ENCODE measurements at regions not wholly inside any gene's neighbourhood (a gene's known extent, or its start where the extent isn't known, plus 50 kb on each side); places are given as distances from the start of the nearest gene placed in this dataset.

DNA sequence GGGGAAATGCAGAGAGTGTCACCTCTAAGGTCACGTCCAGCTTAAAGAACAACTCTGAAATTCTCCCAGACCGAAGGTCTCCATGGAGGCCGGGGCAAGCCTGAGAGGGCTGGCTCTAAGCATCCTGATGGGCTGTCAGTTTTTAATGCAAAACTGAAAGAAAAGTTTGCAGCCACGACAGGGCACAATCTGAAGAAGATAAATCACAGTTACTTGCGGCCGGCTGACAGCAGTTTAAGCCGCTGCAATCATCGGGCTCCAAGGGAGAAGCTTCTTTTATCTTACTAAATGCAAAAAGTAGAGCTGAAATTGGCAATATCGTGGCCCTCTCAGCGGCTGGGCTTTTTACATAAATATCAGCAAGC is 168.8 kb downstream of the CYLD start:
- DNase-seq, result no peak

DNA sequence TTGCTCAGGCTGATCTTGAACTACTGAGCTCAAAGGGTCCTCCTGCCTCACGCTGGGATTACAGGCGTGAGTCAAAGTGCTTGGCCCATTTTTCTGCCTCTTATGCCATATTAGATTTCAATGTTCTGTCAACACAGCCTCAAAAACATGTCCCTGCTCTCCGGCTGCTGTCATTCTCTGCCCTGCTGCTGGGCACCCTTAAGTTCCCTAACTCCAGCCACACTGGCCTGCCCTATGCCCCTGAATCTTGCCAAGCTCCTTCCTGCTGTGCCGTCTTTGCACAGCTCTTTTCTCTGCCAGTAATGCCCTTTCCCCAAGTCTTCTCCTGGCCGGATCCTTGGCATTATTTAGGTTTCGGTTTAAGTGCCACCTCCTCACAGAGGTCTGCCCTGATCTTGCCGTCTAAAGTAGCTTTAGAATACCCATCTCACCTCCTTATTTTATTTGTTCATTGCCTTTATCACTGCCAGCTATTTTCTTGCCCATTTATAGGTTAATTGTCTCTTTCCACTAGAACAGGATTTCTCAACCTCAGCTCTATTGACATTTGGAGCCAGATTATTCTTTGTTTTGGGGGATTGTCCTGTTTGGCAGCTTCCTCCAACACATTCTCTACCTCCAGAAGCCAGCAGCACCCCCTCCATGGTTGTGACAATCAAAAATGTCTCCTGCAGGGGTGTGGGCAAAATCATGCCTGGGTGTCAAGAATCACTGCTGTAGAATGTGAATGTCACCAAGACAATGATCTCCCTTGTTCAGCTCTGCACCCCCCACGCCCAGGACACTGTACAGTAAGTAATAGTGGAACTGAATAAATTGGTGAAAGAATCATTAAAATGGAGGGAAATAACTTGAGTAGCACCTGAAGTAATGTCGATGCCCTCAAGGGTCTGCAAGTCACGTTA is 168.2 kb downstream of the CYLD start:
- no peak for DNase-seq

DNA sequence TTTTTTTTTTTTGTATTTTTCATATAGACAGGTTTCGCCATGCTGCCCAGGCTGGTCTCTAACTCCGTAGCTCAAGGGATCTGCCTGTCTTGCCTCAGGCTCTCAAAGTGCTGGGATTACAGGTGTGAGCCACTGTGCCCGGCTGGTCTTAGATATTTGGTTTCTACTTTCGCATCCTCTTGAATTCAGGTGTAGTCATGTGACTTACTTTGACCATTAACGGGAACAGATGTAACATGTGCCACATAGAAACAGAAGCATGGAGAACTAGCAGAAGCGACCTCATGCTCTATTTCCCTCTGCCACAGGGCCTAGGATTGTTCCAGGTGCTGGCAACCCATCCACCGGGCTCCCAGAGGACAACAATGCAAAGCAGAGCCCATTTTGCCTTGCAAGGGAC is 166.6 kb downstream of the CYLD start:
- DNase-seq, result no peak

DNA sequence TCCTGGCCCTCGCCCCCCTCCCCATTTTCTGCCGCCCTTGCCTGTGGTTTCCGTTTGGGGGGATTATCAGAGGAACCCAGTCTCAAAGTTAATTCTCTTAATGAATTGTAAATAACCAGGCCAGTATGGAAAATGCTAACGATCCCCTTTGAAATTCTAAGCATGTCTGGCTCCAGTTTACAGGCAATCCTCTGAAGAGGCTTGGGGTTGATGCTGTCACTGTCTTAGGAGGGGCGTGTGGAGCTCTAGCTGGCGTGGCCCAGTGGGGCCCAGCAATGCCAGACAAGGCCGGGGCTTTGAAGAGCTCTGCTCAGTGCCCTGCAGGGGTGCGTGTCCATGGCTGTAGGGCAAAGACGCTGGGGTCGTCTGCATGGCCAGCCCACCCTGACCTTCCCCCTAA is 164.6 kb downstream of the CYLD start:
- DNase-seq, result no peak

DNA sequence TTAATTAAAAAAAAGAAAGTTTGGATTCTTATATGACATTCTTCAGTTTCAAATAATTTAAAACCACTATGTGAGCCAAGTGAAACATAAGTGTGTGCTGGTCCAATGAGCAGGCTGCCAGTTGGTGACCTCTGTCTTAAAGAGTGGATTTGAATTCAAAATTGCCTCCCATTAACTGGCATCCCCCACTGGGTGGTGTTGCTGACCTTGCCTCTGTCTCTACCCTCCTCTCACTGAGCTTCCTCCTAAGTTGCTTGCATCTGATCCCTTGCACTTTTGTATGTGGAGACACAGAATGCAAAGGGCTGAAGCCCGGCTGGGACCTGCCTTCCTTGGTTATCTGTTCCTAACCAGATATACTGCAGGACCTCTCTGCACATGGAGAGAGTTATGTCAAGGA is 160.6 kb downstream of the CYLD start:
- DNase-seq, result no peak

DNA sequence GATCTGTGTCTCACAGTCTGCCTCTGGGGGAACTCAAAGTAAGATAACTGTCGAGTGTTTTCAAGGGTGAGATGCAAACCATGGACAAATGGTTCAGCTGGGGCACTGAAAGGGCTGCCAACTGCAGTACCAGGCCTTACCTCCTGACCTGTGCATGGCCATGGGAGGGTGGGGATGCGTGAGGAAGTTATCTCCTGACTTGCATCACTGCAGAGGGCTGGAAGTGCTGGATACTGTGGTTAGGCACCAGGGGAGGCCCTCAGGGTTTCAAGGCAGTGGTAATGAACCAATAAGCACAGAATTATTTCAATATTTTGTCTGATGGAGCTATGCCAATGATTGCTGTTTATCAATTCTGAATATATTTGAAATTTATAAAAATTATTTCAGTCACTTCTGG is 159.2 kb downstream of the CYLD start:
- DNase-seq, result no peak

DNA sequence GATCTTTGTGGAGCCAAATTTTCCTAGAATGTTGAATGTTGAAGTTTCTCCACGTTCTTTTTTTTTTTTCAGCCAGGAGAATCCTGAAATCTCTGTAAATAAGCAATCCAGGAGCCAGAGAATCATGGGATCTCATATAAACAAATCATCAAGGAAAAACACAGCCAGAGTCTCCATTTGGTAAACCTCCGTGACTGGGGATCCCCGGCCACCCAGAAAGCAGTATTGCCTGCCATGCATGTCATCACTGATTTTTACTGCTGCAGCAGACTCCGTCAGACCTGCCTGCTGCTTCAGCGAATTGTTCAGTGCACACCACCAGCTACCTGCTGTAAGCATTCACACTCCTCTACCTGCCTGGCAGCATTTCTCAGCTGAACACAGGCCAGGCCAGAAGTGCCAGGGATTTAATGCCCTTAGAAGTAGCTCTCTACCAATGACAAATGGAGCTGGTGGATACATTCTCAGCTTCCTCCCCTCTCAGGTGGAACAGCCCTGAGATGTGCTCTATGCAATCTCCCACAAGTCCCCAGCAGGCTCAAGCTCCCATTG is 158.6 kb downstream of the CYLD start:
- no peak for DNase-seq

DNA sequence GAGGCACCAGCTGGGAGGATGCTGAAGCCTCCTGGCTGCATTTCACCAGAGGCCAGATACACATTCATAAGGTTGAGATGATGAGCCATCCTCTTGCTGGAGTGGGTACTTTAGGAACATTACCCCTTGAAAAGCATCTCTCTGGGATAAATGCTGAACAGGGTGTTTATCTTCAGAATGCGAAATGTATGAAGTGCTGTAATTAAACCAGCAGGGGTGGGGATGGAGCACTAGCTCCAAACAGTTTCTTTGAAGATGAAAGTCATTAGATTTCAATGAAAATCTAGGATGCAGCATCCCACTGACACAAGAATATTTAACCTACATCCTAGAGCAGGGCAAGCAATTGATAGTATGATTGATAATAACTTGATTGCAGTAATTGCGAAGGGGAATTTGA is 158.1 kb downstream of the CYLD start:
- no peak for DNase-seq

DNA sequence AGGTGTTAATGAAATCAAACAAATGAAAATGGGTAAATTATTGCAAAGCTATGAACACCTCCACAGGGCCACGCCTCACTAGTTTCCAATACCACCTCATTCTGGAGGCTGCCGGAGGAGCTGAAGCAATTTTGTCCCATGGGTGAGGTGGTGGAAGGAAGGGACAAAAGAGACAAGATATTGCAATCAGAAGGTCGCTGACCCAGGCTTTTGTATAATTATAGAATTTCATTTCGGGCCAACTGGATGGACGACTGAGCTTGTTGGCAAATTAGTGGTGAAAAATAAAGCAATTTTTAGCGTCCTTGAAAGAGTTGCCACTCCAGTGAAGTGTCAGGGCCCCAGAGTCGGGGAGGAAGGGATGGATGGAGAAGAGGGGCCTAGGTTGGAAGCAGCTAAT is 147.9 kb downstream of the CYLD start:
- no peak for DNase-seq

DNA sequence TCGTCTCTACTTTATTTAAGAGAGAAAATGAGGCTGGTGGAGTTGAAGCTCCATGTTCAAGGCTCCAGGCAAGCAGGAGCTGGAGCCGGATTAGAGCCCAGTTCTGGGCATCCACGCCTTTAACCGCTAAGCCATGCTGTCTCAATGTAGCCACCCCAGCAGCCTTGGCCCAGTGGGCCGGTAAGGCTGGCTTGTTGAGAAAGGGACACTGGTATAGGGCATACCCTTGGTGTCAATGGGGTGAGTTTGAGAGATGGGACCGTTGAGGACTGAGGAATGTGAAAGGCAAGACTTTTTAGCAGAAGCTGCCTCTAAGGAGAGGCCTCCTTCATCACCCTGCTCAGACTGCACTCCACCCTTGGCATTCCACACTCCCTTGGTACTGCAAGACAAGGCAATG is 147.4 kb downstream of the CYLD start:
- DNase-seq, result no peak

DNA sequence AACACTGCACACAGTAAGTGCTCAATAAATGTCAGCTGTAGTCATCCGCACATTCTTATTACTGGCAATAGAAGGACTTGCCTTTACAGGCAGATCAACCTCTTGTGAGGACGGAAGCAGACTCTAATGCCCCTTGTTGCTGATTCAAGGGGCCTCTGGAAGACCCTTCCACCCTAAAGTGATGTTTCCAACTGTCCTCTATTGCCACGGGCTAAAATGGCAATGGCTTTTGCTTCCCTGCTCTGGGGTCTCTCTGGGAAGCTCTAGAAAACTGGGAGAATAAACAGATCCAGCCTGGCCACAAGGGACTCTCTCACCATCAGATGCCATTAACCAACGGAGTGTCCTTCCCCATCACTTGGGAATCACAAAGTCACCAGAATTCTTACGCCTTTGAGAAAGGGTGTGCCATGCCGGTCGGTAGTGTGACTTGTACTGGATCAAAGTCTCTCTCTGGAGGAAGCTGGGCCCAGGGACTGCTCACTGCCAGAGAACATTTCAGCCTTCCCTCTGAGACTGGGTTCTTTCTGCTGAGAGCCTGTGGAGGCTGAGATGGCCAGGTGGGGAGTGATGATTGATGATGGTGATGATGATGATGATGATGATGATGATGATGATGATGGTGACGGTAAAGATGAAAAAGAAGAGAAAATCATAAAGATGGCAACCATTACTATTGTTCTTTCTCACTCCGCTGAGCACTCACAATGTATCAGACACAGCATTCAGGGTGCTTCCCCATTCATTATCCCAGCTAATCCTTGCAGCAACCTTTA is 146.8 kb downstream of the CYLD start:
- no peak for DNase-seq

DNA sequence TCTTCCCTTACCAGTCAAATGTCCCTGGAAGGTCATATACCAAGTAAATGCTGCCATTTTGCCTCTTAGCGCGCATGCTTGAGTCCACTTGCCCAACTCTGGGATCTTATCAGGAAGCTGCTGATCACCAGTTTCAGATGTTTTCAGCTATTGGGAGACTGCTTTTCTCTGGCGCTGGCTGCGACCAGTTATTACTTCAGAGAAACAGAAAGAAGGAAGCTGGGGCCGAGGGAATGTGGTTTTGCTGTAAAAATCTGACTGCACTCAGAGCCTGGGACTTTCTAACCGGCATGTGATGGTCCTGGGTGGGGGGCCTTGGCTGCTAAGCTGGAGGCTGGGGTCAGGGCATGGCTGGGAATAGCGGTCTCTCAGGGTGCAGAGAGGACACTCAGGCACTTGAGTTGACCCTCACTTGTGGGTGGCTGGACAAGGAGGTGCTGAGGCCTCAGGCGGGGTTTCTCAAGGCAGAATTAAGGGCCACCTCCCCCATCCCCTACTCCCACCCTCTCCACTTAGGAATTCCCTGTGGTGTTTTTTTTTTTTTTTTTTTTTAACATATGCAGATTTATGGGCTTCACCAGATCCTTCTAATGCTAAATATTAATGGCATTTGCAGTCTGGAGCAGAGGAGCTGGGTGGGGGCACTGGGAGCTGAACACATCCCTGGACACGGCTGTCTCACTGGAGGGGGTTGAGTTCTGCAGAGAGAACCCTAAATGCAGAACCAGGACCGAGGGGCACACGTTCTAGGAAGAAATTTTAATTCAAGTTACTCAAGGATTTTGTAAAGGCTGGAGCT is 145.8 kb downstream of the CYLD start:
- DNase-seq, result no peak

DNA sequence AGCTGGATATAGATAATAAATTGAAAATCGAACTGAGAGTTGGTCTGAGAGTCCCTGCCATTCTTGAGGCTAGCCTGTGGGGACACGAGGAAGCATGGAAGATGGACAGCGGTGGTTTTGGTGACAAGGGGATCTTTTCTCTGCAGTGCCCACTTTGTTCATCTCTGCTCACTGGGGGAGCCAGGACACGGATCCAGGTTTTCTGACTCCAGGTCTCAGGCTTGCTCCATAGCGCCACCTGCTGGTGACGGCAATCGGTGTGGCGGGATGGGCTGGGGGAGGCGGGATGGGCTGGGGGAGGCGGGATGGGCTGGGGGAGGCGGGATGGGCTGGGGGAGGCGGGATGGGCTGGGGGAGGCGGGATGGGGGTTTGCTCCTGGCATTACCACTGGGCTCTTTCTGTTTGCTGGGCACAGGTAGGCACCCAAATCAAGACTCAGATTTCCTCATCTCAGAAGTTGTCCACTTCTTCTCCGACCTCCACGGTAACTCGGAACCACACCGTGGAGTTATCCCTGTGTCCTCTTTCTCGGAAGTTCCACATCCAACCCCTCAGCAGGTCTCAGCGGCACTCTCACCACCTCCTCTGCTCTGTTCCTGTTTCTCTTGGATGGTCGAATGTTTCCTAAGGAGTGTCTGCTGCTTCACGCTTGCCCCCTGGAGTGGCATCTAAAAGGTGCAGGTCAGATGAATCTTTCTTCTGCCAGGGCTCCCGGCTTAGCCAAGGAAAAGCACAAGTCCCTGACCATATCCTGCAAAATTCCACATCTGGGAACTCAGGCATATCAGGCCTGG is 142.4 kb downstream of the CYLD start:
- no peak for DNase-seq

DNA sequence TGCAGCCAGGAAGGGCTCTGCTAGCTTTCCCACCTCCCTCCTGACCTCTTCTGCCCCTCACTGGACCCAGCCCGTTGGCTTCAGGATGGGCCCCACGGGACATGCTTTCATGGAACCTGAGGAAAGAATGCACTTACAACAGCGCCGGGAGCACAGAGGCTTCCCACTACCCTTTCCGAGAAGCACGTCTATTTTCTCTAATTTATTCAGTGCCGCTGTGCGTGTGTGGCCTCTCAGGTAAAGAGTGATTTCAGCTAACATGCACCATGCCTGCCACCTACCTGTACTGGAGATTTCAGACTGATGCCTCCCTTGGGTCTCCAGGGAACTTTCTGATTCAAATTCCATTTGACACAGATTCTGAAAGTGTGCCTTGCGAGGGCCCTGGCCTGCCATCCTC is 140.1 kb downstream of the CYLD start:
- DNase-seq, result no peak

DNA sequence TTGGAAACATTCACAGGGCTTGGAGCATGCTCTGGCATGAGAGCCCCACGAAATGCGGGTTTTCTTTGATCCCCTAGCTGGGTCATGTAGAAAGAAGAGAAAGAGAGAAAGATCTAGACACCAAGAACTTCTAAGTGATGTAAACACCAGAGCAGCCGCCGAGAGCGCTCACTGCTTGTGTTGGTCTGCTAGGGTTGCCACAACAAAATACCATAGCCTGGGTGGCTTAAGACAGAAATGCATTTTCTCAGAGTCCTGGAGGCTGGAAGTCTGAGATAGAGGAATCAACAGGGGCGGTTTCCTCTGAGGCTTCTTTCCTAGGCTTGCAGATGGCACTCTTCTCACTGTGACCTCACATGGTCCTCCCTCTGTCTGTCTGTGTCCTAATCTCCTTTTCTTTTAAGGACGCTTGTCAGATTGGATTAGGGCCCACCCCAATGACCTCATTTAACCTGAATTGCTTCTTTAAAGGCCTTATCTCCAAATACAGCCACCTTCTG is 139.5 kb downstream of the CYLD start:
- DNase-seq, result peak; percentile 28

DNA sequence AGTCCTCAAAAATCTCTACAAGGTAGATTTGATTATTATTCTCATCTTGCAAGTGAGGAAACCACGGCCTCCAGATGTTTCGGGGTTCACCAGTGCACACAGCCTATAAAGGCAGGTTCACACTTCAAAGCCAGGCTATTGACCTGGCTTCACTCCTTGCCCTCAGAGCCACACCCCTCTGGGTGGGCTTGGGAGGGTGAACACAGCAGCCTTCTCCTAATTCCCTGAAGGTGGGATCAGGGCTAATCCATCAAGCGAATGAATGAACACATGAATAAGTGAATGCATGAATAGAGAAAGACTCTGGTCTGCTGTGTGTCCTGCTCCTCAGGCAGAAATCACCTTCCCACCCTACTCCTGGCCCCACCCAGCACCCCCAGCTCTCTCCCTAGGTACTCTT is 139.0 kb downstream of the CYLD start:
- DNase-seq, result no peak

DNA sequence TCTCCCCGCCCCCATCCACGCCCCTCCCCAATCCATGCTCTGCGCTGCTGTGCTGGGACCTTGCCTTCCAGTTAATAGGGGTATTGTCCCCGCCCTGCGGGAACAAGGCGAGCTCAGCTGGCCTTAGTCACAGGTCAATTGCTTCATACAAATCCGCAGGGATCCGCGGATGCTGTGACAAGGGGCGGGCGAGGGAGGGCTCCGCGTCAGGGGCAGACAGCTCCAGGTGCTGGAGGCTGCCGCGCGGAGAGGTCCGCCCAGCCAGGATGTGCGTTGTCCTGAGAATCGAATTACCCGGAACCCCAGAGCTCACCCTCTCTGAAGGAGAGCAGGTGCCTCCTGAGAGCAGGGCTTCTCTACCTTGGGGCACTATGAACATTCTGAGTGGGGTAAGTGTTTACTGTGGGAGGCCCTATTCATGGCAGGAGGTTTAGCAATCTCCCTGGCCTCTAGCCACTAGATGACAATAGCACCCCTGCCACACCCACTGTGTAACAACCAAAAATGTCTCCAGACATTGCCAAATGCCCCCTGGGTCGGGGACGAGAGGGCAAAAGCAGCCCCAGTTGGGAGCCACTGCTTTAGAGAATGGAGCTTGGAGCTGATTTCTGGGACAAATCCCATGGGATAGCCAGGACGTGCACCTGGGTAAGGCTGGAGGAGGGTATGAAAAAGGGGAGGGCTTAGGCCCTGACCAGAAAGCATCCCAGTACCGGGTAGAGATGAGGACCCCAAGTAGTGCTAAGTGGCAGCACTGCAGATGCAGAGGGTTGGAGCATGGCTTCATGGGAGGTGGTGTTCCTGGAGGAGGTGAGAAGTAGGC is 138.2 kb downstream of the CYLD start:
- DNase-seq, result no peak

DNA sequence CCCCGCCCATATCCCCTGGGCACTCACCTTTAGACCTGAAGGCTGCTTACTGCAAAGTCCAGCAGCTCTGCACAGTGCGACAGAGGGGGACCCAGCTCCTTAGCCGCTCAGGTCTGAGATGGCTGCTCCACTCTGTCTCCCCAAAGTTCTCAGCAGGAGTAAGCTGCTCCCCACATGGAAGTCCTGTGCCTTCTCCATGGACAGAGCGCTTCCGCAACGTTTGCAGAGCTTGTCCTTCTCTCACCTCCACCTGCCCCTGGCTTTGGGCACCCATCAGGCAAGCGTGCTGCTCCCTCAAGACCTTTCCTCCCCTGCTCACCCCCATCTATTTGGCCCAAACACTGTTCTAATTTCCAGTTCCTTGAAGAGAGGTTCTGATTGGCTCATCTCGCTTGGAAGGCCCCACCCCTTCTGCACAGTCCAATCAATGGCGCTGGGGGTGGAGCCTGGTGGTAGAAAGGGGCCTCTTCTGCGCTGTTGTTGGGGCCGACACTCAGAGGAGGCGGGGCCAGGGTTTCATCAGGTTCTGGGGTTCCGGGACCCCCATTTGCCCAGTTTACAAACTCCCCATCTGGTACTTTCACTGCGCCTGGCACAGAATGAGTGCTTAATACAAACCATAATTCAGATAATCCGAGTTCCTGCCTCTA is 137.2 kb downstream of the CYLD start:
- DNase-seq, result no peak

DNA sequence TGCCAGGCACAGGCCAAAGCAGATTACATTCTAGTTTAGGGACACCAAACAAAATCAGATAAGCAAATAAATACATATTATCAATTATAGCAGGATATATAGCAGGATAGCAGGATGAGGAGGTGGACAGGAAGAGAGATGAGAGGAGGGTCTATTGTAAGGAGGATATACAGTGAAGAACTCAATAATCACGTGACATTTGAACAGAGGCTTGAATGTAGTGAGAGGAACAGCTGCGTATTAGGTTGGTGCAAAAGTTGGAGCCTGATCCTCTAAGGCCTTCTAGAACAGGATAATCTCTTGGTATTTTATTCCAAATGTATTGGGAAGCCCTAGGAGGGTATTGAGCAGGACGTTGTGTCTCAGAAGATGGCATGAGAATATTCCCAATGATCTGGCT is 136.7 kb downstream of the CYLD start:
- no peak for DNase-seq

DNA sequence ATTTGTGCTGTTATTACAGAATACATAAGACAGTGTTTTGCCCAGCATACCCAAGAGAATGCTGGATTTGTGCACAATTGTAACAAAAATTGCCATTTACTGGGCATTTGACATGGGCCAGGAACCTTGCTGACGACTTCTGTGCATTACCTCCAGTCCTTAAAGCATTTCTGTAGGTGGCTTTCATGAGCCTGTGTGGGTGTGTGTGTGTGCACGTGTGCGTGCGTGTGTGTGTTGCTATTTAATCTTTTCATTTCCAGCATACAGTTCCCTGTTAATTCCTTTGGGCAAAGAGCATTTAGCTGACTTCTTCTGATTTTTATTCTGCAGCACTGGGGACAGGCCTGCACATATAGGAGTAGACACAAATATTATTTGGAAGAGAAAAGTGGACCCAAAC is 134.4 kb downstream of the CYLD start:
- no peak for DNase-seq

DNA sequence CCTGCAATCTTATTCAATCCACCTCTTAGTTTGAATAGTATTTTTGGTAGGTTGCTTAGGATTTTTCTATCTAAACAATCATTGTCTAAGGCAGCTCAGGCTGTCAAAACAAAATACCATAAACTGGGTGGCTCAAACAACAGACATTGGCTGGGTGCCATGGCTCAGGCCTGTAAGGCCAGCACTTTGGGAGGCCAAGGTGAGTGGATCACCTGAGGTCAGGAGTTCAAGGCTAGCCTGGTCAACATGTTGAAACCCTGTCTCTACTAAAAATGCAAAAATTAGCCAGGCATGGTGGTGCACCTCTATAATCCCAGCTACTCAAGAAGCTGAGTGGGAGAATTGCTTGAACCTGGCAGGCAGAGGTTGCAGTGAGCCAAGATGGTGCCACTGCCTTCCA is 126.7 kb downstream of the CYLD start:
- DNase-seq, result no peak

Data from NCI-H524 treated with DMSO at 0.1 percent for 48 hours (cell line).